GM18909 (cell line): ENCODE measurements at regions not wholly inside any gene's neighbourhood (a gene's known extent, or its start where the extent isn't known, plus 50 kb on each side); places are given as distances from the start of the nearest gene placed in this dataset.
"Not testable (repeated sequence)": the region's sequence is repeated elsewhere in the genome, so short reads cannot be mapped to it uniquely, and the experiment has no call there.

ENCODE experiments used
- ATAC-seq: cut with Tn5 transposase; IDR thresholded peaks from one replicate; pipeline ENCODE4 v1.9.1; 2021; ENCODE audit warnings: mild to moderate bottlenecking; ENCODE audit not compliant: unreplicated experiment, poor library complexity

DNA sequence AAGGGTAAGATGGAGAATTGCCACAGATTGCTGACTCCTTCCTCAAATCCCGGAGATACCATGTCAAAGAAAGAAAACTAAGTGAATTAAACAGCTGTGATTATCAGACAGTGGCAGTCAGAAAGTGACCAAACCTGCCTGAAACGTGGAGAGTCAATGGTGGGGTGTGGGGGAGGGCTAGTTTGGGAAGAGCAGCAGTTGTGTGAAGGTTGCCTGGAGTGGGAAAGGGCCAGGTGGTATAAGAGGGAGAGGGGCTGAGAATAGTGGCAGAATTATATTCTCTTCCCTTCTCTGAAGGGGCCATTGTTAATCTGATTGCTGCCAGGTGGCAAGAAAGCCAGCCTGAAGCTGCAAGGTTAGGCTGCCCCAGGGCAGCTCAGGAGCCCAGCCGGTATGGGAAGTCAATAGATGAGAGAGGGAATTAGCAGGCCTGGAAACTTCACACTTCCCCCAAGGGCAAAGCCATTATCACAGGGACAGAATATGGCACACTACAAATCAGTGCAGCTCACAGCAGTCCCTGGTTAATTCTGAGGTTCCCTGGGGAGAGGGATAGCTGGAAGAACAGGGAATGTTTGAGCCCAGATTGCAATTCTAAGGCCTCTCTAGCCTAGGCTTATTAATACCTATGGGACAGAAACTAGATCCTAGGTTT is 83.9 kb upstream of the ITGB1 start:
- no peak for ATAC-seq

- no peak for ATAC-seq
These were observed 82.4 kb upstream of the ITGB1 start for GRCh38 chr10:33040436-33040835.

DNA sequence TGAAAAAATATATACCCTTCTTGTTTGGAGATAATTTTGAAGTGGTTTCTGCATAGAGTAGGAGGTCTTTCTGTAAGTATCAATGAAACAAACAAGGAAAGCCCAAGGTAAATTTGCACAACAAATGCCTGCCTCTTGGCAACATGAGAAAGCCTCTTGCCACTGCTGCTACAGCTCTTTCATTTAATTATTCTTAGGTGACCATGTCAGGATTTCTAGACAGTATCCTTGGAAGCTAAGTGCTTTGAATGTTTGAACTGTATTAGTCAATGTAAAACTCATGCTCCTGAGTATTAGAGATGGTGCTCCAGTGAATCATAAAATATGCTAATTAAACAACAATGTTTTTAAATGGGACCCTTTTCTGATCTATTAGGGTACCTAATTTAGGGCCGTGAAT is 81.2 kb upstream of the ITGB1 start:
- ATAC-seq: no peak

DNA sequence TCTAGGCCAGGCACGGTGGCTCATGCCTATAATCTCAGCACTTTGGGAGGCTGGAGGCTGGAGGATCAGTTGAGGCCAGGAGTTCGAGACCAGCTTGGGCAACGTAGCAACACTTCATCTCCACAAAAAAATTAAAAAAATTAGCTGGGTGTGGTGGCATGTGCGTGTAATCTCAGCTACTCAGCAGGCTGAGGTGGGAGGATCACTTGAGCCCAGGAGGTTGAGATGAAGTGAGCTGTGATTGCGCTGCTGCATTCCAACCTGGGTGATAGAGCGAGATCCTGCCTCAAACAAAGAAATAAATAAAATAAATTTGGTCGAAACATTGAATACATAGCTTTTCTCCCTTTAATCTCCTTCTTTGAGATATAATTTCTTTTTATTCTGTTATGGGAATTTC is 80.6 kb upstream of the ITGB1 start:
- ATAC-seq: no peak

DNA sequence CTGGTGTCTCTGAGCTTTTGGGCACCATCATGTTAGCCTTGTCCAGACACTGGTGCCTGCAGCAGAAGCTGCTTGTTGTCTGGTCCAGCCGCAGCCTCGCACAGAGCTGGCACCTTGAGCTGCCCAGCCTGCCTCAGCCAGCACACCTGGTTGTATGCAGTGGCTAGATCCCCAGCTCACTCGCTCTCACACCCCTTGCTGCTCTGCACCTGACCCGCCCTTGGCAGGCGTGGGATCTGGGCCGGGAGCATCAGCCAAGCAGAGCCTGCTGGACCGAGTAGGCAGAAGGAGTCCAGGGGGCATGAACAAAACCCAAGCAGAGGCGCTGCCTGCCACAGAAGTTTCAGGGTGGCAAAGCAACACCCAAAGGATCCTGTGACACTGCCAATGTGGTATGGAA is 79.7 kb upstream of the ITGB1 start:
- ATAC-seq: no peak

DNA sequence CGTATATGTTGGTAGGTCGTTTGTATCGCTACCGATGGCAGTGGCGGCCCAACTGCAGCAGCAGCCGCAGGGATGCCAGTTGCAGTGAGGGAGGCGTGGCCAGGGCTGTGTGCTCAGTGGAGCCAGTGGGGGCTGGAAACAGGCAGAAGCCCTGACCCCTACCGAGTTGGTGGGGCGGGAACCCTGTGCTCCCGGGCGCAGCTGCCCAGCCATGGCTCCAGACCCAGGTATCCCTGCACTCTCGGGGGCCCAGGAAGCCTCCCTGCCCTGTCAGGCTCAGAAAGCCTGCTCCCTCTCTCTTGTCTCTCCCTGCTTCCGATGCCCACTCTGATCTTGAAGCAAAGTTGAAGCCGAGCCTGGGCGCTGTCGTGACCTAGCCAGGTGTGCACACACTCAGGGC is 78.6 kb upstream of the ITGB1 start:
- ATAC-seq: no peak

DNA sequence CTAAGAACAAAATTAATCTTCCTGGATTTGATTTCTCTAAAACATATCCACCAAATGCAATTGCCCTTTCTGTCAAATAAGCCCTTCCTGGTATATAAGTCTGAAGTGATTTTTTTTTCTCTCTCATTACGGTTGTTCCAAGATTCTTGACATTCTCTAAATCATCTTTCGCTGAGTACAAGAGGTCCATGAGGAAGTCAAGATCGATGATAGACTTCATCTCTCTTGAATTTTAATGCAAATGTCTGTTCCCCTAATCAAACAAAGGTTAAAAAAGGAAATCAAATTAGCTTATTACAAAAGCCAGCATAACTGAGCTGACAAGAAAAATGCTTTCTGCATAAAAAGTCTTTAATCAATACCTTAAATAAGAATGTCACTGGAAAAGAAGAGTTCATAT is 77.4 kb upstream of the ITGB1 start:
- ATAC-seq: no peak

DNA sequence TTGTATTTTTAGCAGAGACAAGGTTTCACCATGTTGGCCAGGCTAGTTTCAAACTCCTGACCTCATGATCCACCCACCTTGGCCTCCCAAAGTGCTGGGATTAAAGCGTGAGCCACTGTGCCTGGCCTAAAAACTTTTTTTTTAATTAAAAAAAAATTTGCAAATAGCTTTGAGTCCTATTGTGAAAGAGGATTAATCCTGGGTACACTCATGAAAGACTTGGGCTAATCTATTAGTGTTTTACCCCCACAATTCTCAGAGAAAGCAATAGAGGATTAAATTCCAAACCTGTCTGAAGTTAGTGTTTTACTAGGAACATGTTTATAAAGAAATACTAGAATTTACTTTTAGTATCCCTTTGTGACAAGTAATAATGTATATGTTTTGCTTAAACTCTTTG is 76.9 kb upstream of the ITGB1 start:
- ATAC-seq: no peak

DNA sequence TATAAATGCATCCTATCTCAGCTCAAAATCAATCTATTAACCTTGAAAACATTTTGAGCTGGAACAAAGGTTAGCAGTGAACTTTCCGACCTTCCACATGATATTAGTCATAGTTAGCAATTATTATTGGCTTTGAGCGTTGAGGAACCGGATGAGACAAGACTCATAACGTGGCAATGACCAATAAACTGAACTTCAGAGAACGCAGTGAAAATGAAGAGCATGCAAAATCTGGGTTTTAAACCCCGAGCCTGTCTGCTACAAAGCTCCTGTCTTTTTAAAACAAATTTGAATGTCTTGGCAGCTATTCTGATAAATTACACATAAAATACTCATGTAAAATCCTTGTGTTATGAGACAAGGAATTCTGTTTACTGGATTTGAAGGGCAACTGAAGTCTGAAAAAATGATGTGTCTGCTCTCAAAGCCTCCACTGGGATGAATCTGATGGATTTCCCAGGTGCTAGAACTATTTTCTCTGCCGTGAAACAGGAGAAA is 74.7 kb upstream of the ITGB1 start:
- no peak for ATAC-seq

- ATAC-seq: no peak
These were observed 74.0 kb upstream of the ITGB1 start for GRCh38 chr10:33031815-33032653.

- ATAC-seq: no peak
These were observed 73.1 kb upstream of the ITGB1 start for GRCh38 chr10:33031171-33031570.

- not testable (repeated sequence) for ATAC-seq
These were observed 70.5 kb upstream of the ITGB1 start for GRCh38 chr10:33028515-33028914.

DNA sequence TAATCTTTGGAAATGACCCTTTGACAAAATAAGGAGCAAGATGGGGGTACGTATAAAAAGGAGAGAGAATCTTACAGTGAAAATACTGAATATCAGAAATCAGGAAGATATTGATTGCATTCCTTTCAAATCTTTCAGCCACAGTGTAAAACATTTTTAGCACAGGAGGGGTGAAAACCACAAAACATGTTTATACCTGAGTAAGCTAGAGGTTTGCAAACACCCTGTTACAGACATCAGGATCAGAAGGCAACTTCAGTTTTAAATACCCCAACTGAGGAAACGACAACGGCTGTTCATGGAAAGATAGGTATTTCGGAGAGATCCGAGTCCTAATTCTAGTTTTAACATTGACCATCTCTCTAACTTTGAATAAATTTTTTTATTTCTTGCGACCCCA is 69.1 kb upstream of the ITGB1 start:
- ATAC-seq: no peak

DNA sequence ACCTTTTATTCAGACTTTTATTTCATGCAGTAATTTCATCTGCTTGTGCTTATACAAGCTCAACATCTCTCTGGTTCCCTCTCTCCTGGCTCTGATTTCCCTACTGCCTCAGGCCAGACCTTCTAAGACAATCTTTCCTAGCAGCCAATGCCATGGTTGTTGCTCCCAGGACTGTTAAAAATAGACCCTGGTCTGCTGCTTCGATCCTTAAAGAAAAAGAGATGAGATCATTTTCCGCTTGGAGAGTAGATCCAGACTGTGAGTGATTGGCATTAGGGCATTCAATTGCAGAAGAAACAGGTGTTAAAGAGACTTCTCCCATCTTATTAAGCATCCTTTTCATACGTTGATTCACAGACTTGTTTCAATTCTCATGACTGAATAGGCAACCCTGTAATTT is 68.4 kb upstream of the ITGB1 start:
- ATAC-seq: no peak

GRCh38 chr10:33025910-33026309 is 67.9 kb upstream of the ITGB1 start:
- ATAC-seq: no peak

- ATAC-seq: peak; percentile 67
These were observed 67.0 kb upstream of the ITGB1 start for GRCh38 chr10:33025039-33025438.

- no peak for ATAC-seq
These were observed 64.7 kb upstream of the ITGB1 start for GRCh38 chr10:33022691-33023090.

DNA sequence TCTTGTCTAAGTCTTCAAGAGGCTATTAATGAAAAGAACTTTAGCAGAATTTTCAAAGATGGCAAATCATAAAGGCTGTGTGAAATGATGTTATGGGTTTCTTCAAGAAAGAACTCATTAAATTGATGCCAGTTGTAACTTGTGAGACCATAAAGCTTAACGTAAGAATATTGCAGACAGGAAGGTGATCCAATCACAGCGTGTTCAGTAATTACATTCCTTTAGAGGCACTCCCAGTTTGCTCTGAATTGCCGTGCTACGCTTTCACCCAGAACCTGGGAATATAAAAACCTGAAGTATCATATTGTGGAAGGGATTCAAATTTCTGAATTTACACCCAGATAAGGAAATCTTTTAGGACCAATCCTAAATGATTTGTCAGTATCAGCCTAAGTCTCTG is 64.1 kb upstream of the ITGB1 start:
- no peak for ATAC-seq

- ATAC-seq: no peak
These were observed 59.0 kb upstream of the ITGB1 start for GRCh38 chr10:33016988-33017387.

GRCh38 chr10:33015761-33016547 is 57.9 kb upstream of the ITGB1 start:
- ATAC-seq: peak; percentile 91

- ATAC-seq: not testable (repeated sequence)
These were observed 55.3 kb upstream of the ITGB1 start for GRCh38 chr10:33013331-33013730.
